GM12873 (cell line): ENCODE measurements at regions not wholly inside any gene's neighbourhood (a gene's known extent, or its start where the extent isn't known, plus 50 kb on each side); places are given as distances from the start of the nearest gene placed in this dataset.

ENCODE experiments used
- CTCF ChIP-seq: IDR thresholded peaks from 2 replicates; pipeline ENCODE4 v1.5.1; 2012; ENCODE audit warnings: low read depth, mild to moderate bottlenecking, moderate library complexity, low read length, control low read depth; ENCODE audit not compliant: insufficient read depth; ENCODE audit errors: missing control alignments

DNA sequence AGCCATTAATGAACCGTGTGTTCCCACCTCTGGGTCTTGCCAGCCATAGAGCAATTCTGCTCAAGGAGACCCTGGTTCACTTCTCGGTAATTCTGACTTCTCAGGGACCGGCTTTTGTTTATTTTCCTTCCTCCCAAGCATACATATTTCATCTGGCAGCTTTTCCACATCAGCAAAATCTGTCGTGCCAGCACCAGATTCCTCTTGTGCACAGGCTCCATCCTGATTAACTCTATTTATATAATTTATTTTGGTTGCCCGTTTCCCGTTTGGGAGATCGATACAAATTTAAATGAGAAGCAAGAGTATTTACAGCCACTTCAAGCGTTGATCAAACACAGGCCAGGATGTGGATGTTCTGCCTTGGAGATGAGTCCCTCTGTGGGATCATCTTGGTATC, 161.9 kb upstream of the XYLT1 start:
- TF ChIP-seq CTCF = no peak

GRCh38 chr16:17629936-17630335, 159.2 kb upstream of the XYLT1 start:
- no peak for TF ChIP-seq CTCF

DNA sequence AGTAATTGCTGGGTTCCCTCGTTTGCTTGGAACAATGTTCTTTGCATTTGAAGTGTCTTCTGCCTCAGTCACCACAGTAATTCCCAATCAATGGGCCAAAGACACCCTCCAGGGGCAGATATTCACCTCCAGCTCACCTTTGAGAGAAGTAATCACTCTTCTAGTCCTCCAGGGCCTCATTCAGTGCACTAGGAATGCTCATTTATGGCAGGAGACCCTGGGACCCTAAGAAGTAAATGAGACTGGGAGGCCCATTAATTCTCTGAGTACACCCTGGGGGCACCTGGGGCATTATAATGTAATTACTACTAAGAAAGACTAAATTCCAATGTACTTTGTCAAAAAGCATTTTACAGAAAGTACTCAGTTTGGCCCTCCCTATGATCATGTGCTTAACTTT, 158.2 kb upstream of the XYLT1 start:
- TF ChIP-seq CTCF = no peak

- TF ChIP-seq CTCF = no peak
These were observed 151.6 kb upstream of the XYLT1 start for GRCh38 chr16:17622366-17622765.

DNA sequence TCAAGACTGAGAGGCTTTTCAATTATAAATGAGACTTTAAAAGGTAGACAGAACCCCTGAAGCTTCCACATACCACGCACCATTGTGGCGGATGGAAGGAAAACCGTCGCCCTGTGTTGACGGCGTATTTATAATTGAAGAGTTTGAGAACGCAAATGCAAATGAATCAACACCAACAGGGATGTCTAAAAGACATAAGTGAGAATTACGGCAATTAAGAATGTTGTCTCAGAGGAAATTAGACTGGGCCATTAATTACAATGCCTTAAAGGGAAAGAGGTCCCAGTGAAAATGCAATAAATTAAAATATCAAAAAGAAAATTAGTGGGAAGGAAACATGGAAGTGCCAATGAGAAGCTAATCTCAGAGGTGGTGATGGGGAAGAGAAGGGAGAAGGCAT, 148.5 kb upstream of the XYLT1 start:
- no peak for TF ChIP-seq CTCF

- TF ChIP-seq CTCF = no peak
These were observed 146.3 kb upstream of the XYLT1 start for GRCh38 chr16:17617021-17617552.

DNA sequence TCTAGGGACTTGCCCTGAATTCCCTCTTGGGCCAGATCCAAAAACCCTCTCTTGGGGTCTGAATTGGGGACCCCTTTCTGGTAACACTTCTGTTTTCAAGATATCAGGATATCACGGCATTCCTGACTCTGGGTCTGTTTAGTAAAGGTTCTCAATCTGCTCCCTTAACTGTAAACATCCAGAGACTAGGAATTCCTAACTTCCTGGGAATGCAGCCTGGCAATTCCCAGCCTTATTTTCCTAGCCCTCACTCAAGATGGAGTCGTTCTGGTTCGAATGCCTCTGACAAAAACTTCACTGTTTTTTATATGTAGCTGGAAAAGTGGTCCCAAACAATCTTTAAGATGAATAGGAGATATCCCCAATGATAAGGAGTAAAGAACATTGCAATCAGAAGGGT, 141.6 kb upstream of the XYLT1 start:
- TF ChIP-seq CTCF = no peak
